ENCODE measurements at regions not wholly inside any gene's neighbourhood (a gene's known extent, or its start where the extent isn't known, plus 50 kb on each side); places are given as distances from the start of the nearest gene placed in this dataset.
"Not testable (repeated sequence)": the region's sequence is repeated elsewhere in the genome, so short reads cannot be mapped to it uniquely, and the experiment has no call there.

DNA sequence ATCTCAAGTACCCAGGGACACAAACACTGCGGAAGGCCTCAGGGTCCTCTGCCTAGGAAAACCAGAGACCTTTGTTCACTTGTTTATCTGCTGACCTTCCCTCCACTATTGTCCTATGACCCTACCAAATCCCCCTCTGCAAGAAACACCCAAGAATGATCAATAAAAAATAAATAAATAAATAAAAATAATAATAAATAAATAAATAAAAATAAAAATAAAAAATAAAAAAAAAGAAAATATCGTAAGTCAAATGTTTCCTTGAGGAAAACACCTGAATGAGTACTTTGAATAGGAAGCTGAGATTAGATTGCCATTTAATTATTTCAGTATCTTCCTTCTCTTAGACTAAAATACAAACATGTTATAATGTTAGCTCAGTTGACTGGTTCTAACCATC is 551.0 kb downstream of the FAM181B start:
- TF ChIP-seq RAD21 (IDR thresholded peaks at IDR 0.05; ENCODE audit: insufficient read depth, low read depth, low read length); POLR2A (IDR thresholded peaks at IDR 0.05; ENCODE audit: low read depth, low read length); NR2C2 (IDR thresholded peaks at IDR 0.05; ENCODE audit: borderline replicate concordance, control insufficient read depth, insufficient read length, low read depth); ZNF24 (IDR thresholded peaks at IDR 0.05); HDAC6 (IDR thresholded peaks at IDR 0.05; ENCODE audit: unreplicated experiment); BHLHE40 (IDR thresholded peaks at IDR 0.05; ENCODE audit: borderline replicate concordance in 1 of 2, low read depth in 2 of 2, low read length in 1 of 2); SP1 (IDR thresholded peaks at IDR 0.05; ENCODE audit: low read depth, low read length); BCL3 (IDR thresholded peaks at IDR 0.05; ENCODE audit: borderline replicate concordance, insufficient read depth, low read depth, low read length, poor library complexity, severe bottlenecking); FOXM1 (IDR thresholded peaks at IDR 0.05; ENCODE audit: low read depth, low read length); ATF3 (IDR thresholded peaks at IDR 0.05; ENCODE audit: borderline replicate concordance, extremely low read depth, low read depth, low read length); RBBP5 (conservative IDR thresholded peaks at IDR 0.05); POLR2AphosphoS5 (IDR thresholded peaks at IDR 0.05; ENCODE audit: low read length): not testable (repeated sequence)
- TF ChIP-seq, protein P1, sequence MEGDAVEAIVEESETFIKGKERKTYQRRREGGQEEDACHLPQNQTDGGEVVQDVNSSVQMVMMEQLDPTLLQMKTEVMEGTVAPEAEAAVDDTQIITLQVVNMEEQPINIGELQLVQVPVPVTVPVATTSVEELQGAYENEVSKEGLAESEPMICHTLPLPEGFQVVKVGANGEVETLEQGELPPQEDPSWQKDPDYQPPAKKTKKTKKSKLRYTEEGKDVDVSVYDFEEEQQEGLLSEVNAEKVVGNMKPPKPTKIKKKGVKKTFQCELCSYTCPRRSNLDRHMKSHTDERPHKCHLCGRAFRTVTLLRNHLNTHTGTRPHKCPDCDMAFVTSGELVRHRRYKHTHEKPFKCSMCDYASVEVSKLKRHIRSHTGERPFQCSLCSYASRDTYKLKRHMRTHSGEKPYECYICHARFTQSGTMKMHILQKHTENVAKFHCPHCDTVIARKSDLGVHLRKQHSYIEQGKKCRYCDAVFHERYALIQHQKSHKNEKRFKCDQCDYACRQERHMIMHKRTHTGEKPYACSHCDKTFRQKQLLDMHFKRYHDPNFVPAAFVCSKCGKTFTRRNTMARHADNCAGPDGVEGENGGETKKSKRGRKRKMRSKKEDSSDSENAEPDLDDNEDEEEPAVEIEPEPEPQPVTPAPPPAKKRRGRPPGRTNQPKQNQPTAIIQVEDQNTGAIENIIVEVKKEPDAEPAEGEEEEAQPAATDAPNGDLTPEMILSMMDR (IDR thresholded peaks at IDR 0.05 in 2 of 3, conservative IDR thresholded peaks at IDR 0.05 in 1 of 3; ENCODE audit: control insufficient read depth in 2 of 3, extremely low read depth in 1 of 3, insufficient read depth in 1 of 3, low read depth in 3 of 3, low read length in 3 of 3), result not testable (repeated sequence)
- TF ChIP-seq, protein P2, sequence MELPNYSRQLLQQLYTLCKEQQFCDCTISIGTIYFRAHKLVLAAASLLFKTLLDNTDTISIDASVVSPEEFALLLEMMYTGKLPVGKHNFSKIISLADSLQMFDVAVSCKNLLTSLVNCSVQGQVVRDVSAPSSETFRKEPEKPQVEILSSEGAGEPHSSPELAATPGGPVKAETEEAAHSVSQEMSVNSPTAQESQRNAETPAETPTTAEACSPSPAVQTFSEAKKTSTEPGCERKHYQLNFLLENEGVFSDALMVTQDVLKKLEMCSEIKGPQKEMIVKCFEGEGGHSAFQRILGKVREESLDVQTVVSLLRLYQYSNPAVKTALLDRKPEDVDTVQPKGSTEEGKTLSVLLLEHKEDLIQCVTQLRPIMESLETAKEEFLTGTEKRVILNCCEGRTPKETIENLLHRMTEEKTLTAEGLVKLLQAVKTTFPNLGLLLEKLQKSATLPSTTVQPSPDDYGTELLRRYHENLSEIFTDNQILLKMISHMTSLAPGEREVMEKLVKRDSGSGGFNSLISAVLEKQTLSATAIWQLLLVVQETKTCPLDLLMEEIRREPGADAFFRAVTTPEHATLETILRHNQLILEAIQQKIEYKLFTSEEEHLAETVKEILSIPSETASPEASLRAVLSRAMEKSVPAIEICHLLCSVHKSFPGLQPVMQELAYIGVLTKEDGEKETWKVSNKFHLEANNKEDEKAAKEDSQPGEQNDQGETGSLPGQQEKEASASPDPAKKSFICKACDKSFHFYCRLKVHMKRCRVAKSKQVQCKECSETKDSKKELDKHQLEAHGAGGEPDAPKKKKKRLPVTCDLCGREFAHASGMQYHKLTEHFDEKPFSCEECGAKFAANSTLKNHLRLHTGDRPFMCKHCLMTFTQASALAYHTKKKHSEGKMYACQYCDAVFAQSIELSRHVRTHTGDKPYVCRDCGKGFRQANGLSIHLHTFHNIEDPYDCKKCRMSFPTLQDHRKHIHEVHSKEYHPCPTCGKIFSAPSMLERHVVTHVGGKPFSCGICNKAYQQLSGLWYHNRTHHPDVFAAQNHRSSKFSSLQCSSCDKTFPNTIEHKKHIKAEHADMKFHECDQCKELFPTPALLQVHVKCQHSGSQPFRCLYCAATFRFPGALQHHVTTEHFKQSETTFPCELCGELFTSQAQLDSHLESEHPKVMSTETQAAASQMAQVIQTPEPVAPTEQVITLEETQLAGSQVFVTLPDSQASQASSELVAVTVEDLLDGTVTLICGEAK (IDR thresholded peaks at IDR 0.05; ENCODE audit: borderline replicate concordance), result not testable (repeated sequence)
